GM21526 (cell line): ENCODE measurements at regions not wholly inside any gene's neighbourhood (a gene's known extent, or its start where the extent isn't known, plus 50 kb on each side); places are given as distances from the start of the nearest gene placed in this dataset.

Experiments
- ATAC-seq: cut with Tn5 transposase; IDR thresholded peaks from one replicate; pipeline ENCODE4 v1.9.1; 2021; ENCODE audit warnings: moderate library complexity; ENCODE audit not compliant: unreplicated experiment, low FRiP score

GRCh38 chr1:90100566-90100965 is 105.7 kb downstream of the ZNF326 start:
- ATAC-seq = no peak

- no peak for ATAC-seq
These were observed 97.5 kb downstream of the ZNF326 start for GRCh38 chr1:90092441-90092840.
